ENCODE measurements at regions not wholly inside any gene's neighbourhood (a gene's known extent, or its start where the extent isn't known, plus 50 kb on each side); places are given as distances from the start of the nearest gene placed in this dataset.

GRCh38 chr22:44402196-44403111 lies 89.7 kb upstream of the SHISAL1 start:
- no peak for DNase-seq

- DNase-seq = no peak
These were observed 89.0 kb upstream of the SHISAL1 start for GRCh38 chr22:44401783-44402110.

DNA sequence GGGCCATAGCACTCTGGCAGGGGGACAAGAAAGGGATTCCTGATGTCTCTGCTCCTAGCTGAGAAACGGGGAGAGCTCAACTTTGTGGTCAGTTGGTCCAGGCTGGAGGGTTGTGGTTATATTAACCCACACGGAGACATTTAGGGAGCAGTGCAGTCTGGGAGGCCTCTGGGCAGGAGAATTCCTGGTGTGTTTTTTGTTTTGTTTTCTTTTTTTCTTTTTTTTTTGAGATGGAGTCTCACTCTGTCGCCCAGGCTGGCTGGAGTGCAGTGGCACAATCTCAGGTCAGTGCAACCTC lies 88.0 kb upstream of the SHISAL1 start:
- DNase-seq = no peak

DNA sequence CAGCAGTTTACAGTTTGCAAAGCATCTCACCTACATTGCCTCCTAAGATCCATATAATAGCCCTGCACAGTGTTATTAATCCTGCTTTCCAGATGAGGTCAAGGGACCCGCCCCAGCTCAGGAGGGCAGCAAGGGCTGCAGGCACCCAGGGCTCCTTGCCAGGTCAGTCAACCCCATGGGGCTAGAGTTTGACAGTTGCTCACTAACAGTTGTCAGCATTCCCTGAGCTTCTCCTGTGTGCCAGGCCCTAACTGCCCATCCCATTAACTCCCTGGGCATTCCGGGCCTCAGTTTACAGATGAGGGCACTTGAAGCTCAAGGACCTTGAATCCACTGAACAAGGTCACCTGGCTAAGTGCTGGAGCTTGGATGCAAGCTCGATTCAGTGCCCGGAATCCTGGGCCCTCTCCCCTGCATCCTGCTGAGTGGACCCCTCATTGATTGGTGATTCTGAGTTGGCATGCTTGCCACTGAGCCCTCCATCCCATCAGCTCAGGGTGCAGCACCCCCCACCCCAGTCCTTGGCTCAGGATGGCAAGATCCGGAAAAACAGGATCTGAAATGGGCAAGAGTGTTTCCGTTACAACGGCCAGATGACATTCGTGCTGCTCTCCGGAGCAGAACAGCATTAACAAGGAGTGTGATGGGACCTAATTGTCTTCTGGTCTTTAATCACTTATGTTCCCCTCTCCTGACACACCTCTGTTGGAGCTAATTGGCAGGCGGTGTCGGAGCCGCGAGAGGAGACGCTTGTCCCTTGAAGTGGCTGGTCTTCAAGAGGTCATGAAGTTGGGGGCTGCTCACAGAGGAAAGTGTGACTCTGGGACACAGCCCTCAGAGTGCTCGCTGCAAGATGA lies 87.4 kb upstream of the SHISAL1 start:
- no peak for DNase-seq

GRCh38 chr22:44398856-44399837 lies 86.4 kb upstream of the SHISAL1 start:
- DNase-seq = no peak

DNA sequence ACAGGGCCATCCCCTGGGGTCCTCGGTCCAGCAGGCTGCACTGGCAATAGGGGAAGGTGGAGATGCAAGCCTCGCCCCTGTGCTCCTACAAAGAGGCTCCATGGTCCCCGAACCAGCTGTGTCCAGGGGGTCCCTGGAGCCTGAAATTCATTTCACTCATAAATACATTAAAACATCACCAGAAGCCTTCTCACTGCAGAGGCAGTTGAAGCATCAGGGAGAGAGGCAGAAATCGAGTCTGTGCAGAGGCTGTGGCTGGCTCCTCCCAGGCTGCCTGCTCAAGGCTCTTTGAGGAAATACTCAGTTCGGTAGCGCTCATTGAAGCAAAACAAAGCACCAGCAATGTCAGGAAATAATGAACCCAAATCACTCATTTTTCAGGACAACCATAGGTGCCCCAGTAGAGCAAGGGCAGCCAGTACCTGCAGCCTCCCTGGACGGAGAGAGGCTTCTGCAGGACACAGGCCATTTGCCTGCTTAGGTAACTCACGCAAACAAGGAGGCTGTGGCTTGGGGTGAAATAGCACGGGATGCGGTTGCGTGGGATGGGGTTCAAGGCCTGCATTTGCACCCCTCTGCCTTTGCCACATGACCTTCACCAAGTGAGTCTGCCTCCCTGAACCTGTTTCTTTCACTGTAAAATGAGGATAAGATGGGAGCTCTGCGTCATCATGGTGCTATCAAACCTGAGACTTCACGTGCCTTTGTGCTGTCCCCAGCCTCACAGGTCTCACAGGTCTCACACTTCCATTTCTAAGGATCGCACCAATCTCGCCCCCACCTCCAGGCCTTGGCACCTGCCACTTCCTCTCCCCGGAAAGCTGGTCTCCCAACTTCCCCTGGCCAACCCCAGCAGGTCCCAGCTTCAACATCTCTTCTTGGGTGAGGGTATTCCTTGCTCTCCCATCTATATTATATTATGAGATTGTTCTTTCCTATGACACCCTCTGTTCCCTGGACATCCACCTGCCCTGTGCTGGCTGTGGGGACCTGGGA lies 84.3 kb upstream of the SHISAL1 start:
- no peak for DNase-seq

- no peak for DNase-seq
These were observed 83.4 kb upstream of the SHISAL1 start for GRCh38 chr22:44396021-44396726.

DNA sequence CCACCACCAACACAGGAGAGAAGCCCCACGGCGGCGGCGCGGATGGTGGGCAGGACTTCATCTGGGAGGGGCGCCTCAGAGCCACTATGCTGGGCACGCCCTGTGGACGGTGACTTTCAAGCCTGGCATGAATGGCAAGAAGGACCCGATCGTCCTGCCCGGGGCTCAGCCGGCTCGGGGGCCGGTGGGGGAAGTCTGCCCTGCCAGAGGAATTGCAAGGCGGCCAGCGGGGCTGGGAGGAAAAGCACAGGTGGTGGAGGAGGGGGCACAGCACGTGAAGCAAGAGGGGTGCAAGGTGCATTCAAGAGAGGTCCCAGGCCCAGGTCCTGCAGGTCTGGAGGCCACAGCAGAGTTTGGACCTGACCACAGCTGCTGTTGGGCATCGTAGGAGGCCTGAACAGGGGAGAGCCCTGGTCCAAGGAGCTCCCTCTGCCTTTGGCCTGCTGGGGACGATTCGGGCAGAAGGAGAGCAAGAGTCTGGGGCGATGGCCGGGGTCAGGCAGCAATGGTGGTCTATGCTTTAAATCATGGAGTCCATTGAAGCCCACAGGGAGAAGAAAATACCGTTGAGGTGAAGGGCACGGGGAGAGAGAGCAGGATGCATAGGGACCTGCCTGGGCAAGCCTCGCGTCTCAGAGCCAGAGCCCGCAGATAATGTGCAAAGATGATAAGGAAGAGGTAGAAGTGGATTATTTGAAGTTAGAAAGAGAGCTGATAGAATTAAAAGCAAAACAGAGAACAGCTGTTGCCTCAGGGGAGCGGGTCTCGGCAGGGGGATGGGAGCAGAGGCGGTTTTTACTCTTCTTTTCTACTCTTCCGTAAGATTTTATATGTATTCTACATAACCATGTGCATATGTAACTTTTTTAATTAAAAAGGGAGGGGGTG lies 82.6 kb upstream of the SHISAL1 start:
- DNase-seq = no peak

- DNase-seq = no peak
These were observed 81.7 kb upstream of the SHISAL1 start for GRCh38 chr22:44394246-44395117.

DNA sequence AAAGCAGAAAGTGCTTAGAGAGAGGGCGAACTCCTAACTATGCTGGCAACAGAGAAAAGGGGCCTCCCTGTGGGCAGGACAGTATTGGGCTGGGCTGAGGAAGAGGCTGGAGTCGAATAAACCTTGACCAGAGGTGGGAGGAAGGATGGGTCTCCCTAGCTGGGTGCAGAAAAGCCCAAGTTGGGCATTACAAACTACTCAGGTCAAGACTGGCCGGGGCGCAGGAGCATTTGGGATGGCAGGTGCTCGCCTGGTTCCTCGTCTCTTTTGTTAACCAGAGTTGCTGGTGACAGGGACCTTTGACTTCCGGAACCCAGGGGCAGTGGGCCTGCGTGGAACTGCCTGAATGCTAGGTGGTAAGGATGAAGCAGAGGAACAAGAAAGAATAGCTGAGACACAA lies 80.3 kb upstream of the SHISAL1 start:
- DNase-seq = no peak

DNA sequence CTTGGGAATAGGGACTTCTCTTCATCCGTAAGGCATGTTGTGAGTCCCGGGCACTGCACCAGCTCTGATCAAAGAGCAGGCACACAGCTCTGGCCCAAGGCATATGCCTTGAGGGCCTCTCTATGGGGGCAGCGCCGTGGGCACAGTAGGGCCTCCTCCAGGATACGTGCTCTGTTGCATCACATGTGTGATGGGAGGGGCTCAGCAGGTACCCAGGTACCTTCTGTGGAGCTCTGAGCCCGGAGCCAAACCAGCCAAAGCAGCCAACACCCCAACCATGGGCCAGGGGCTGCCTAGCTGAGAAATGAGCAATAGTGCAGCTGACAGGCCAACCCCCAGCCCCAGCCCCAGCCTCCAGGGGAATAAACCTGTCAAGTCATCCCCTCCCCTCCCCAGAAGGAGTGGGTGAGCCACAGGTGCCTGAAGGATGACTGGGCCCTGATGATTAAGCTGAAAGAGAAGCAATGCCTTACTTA lies 79.7 kb upstream of the SHISAL1 start:
- DNase-seq = no peak

DNA sequence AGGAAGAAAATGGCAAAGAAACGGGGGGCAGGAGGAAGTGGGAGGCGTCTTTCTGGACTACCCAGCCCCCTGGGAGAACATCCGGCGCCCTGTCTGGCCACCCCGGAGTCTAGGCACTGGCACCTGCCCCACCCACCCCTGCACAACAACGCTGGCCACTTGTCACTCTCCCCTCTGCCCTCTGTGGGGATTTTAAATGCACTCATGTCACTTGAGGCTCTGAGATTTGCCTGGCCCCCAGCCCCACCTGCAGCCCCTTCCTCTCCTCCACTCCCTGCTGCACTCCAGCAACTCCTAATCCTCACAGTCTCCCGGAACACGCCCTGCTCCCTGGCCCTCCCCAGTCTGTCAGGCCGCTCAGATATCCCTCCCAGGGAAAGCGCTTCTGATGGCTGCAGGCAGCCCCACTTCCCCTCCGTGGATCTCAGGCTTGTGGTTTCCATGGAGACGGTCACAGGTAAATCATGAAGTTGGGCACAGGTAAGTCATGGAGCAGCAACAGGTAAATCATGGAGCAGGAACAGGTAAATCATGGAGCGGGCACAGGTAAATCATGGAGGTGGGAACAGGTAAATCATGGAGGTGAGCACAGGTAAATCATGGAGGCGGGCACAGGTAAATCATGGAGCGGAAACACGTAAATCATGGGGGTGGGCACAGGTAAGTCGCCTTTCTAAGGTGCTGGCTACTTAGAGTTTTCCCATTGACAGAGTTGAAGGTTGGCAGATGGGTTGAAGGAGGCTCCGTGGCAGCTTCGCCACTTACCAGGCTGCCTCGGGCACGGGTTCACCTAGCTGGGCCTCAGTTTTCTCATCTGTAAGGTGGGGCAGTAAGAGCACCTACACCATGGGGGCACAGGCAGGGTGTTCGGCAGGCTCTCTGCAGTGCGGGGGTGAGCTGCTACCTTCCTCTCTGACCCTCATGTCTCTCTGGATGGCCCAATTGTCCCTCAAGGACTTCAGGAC lies 79.0 kb upstream of the SHISAL1 start:
- DNase-seq = no peak

DNA sequence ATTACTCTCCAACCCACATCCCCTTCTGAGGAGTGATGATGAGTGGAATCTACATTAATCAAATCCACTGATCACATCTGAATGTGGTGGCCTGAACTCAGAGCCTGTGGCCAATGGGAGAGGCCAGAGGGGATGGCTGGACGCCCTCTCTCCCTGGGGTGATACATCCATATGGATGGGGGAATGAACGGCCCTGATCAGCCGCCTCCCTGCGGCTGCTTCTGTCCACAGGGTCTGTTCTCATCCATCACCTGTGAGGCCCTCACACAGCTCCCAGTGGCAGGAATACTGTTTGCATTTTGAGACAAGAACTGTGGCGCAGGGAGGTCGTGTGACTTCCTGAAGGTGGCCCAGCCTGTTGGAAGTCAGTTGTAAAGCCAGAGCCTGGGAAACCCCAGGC lies 78.3 kb upstream of the SHISAL1 start:
- no peak for DNase-seq

DNA sequence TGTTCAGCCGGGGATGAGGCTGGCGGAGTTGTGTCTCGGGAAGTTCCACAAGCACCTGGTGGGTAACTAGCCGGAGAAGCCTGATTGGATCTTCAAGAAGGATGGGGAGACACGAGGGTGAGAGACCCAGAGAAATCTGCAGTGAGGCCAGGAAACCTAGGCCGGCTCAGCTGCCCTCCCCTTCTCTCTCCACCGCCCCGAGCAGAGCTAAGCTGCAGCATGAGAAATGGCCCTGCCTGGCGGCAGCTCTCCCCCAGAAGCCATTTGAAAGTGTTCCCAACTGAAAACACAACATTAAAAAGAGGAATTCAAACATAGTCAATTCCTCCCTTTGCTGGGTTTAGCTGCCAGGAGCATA lies 77.8 kb upstream of the SHISAL1 start:
- no peak for DNase-seq

DNA sequence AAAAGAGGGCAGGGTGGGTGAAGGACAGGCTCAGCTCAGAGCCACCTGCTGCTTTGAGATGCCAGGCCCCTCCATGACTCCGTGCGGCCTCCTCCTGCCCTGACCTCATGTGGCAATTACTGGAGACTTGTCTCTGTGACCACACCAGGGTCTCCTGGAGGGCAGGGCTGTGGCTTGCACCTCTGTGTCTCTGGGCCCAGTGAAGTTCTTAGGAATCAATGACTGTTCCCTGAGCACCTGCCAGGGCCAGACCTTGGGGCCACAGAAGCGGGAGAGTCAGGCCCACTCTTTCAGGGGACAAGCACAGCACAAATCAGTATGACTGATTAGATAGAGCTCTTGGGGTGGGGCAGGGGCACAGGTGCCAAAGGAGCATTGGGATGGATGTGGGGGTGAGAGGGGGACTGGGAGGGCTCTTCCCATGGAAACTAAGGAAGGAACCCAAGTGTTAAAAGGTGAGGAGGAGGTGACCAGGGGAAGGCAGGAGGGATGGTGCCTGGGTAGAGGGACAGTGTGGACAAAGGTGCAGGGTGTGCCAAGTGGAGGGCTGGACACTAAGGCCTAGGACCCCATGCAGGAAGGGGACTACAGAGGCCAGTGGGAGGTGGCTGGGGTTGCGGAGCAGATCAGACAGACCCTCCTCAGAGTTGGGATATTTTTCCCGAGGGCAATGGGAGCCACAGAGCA lies 77.3 kb upstream of the SHISAL1 start:
- DNase-seq = no peak

DNA sequence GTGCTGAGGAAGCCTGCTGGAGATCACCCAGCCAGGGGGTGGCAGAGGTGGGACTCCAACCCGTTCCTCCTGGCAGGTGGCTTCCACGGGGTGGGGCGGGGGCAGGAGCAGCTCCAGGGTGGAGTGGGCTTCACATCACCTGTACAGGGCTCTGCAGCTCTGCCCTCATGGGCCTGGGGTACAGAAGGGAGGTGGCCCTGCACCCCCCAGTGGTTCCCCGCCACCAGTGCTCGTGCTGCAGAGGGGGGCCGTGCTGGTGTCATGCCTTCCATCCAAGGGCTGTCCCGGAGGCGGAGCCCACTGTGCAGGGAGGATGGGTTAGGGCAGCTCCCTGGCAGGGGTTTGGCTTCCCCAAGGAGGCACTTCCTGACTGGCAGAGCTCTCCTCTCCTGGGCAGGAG lies 76.4 kb upstream of the SHISAL1 start:
- DNase-seq = no peak

GRCh38 chr22:44387486-44387885 lies 74.7 kb upstream of the SHISAL1 start:
- DNase-seq = no peak
